ENCODE measurements at regions not wholly inside any gene's neighbourhood (a gene's known extent, or its start where the extent isn't known, plus 50 kb on each side); places are given as distances from the start of the nearest gene placed in this dataset.

GRCh38 chr6:81818901-81819361 lies 66.5 kb upstream of the TENT5A start:
- DNase-seq (ENCODE audit: low spot score), result no peak

GRCh38 chr6:81816380-81816779 lies 63.9 kb upstream of the TENT5A start:
- DNase-seq (ENCODE audit: low spot score), result no peak

DNA sequence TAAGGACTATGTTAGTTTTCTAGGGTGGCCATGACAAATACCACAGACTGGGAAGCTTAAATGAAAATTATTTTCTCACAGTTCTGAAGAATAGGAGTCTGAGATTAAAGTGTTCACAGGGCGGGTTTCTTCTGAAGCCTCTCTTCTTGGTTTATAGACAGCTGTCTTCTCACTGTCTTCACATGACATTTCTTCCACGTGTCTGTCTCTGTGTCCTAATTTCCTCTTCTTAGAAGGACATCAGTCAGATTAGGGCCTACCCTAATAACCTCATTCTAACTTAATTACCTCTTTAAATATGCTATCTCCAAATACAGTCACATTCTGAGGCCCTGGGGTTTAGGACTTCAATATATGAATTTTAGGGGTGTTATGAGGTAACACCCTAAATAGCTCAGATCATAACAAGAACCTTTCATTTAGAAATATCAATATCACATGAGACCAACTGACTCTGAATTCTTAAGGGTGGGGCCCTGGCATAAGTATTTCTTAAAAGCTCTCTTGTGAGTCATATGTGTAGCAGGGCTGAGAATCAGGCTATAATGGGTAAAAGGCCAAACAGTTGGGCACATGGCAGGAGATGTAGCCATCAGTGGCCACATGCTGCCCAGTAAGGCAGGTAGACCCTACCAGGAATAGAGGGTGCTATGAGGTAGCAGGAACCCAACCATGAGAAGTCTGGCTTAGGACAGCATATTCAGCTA lies 62.0 kb upstream of the TENT5A start:
- no peak for DNase-seq (ENCODE audit: low spot score)

GRCh38 chr6:81813305-81813704 lies 60.8 kb upstream of the TENT5A start:
- no peak for DNase-seq (ENCODE audit: low spot score)

DNA sequence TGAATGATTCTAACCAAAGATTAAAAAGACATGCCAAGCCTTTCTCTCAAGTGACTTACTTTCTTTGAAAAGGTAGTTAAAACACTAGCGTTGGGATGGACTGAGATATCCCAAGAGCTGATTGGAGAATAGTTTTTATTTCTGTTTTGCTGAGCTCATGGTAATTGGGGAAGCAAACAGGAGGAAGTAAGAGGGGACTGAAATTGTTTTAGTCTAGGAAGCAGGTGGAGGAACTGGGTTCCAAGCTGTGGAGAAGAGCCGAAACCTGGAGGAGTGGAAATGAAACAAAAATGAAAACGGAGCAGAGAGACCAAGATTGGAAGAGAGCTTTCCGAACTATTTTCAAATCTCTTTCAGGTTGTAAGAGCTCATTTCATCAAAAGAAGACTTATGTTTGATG lies 59.9 kb upstream of the TENT5A start:
- DNase-seq (ENCODE audit: low spot score), result no peak

DNA sequence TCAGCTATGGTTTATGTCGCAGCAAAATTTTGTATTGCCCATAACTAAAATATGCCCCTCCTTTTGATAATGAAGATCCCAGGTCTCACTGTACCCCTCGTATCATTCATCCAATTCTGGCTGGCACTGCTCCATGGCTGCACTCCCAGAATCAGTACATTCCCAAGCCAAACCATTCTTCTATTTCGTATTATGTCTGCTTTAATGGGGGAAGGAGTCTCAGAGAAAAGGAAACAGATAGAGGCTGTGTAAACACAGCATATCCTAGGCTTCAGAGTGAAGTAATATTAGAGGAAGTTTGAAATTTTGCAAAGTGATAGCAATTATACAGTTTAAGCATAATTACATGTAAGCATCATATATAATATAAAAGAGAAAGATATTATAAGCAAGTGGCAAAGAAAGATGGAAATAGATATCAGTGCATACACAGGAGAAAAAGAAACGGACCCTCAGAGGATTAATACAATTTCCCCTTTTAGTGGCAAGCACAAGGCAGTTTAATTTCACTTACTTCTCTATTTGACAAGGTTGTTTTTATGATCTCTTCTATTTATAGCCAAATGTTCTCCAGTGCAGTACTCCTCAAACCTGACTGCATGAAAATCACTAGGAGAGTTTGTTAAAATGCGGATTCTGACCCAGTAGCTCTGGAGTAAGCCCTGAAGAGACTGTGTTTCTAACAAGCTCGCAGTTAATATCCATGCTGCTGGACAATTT lies 56.5 kb upstream of the TENT5A start:
- DNase-seq (ENCODE audit: low spot score), result peak; percentile 16

DNA sequence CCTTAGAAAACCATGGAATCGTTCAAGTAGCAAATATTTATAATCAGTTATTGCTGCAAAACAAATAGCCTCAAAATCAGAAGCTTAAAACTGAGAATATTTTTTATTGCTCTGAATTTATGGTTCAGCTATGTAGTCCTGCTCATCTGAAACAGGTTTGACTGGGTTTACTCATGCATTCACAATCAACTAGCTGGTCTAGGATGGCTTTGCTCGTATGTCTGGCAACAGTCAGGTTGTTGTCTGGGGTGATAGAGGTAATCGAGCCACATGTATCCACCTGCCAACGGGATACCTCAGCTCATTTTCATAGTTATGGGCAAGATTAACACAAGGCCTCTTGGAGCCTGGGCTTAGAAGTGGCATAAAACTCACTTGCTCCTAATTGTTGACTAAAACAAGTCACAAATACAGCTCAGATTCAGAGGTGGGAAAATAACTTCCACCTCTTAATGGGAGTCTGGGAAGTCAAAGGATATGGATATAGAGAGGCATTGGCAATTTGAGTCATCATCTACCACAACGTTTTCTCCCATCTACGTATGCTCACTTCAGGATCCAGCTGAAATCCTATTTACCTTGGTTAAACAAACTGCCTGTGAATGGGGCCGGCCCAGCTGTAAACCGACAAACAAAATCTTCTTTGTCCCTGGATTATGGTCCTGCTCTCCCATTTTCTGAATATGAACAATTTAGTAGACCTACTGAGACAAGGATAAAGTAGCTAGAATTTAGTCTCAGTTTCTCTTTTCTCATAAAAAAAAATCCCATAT lies 54.5 kb upstream of the TENT5A start:
- DNase-seq (ENCODE audit: low spot score), result no peak

- DNase-seq (ENCODE audit: low spot score), result no peak
Observed at GRCh38 chr6:81802356-81802755, 49.9 kb upstream of the TENT5A start.
